NB4 (cell line): ENCODE measurements at regions not wholly inside any gene's neighbourhood (a gene's known extent, or its start where the extent isn't known, plus 50 kb on each side); places are given as distances from the start of the nearest gene placed in this dataset.

Experiments used
- DNase-seq: peaks from one replicate; pipeline ENCODE4 v3.0.0; 2010; ENCODE audit warnings: low read depth
- H3K4me3 ChIP-seq: one replicate; pipeline ENCODE4 v1.5.1; 2011; ENCODE audit warnings: mild to moderate bottlenecking, low read depth, low read length, moderate library complexity
- MAX ChIP-seq: IDR thresholded peaks from 2 replicates; pipeline ENCODE4 v1.6.1; 2011; ENCODE audit warnings: low read depth, low read length
- MYC ChIP-seq: IDR thresholded peaks from 2 replicates; pipeline ENCODE4 v1.6.1; 2011; ENCODE audit warnings: low read depth, low read length
- POLR2A ChIP-seq: IDR thresholded peaks from 2 replicates; pipeline ENCODE4 v1.6.1; 2011; ENCODE audit warnings: mild to moderate bottlenecking; ENCODE audit not compliant: insufficient read length; ENCODE audit errors: extremely low read depth
- TF ChIP-seq, protein P1 (sequence below): IDR thresholded peaks from one replicate; pipeline ENCODE4 v1.5.1; 2012; ENCODE audit warnings: low read depth, low read length

GRCh38 chr11:128058580-128059208 is 528.7 kb downstream of the ETS1 start:
- TF ChIP-seq MYC = no peak
- TF ChIP-seq, protein P1, sequence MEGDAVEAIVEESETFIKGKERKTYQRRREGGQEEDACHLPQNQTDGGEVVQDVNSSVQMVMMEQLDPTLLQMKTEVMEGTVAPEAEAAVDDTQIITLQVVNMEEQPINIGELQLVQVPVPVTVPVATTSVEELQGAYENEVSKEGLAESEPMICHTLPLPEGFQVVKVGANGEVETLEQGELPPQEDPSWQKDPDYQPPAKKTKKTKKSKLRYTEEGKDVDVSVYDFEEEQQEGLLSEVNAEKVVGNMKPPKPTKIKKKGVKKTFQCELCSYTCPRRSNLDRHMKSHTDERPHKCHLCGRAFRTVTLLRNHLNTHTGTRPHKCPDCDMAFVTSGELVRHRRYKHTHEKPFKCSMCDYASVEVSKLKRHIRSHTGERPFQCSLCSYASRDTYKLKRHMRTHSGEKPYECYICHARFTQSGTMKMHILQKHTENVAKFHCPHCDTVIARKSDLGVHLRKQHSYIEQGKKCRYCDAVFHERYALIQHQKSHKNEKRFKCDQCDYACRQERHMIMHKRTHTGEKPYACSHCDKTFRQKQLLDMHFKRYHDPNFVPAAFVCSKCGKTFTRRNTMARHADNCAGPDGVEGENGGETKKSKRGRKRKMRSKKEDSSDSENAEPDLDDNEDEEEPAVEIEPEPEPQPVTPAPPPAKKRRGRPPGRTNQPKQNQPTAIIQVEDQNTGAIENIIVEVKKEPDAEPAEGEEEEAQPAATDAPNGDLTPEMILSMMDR = no peak
- H3K4me3 ChIP-seq = no peak overlapping the region
- no peak for DNase-seq

DNA sequence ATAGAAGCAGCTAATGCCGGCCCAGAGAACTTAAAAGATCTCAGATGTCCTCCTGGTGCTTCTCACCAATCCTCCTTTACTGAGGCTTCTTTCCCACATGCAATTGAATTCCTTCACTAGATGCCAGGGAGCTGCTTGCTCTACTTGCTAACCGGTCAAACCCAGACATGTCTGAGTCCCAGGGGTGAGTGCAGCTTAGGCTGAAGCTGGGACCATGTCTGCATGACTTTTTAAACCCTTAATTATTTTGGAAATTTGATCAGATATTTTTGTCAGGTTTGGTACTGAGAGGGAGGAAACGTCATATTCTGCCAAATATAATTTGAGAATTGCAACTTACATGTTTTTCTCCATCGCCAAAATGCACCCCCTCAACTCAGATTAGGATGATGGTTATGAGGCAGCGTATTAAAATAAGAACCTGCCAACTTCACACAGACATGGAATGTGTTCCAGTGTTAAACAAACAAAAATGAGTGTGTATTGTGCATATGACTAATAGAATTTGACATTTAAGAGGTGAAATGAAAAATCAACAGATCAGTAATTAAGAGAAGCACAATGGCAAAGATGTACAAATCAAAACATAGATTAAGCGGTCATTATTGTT is 529.5 kb downstream of the ETS1 start:
- DNase-seq = no peak
- no peak overlapping the region for H3K4me3 ChIP-seq
- TF ChIP-seq POLR2A (no peak), MYC (no peak), MAX (no peak)
- TF ChIP-seq, protein P1 = no peak

DNA sequence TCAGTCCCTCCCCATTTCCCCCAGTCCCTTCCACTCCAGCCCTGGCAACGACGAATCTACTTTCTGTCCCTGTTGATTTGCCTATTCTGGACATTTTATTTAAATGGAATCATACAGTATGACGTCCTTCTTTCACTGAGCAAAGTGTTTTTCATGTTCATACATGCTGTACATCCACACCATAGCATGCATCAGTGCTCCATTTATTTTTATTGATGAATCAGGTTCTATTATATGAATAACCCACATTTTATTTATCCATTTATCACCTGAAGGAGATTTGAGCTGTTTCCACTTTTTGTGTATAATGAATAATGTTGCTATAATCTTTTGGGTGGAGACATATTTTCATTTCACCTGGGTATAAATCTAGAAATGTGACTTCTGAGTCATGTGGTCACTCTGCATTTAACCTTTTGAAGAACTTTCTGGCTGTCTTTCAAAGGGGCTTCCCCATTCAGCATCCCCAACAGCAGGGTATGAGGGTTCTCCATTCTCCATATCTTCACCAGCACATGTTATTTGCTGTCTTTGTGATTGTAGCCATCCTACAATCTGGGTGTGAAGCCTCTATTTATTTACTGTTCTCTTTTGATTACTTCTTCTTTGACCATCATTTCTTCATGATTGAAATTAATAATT is 531.7 kb downstream of the ETS1 start:
- H3K4me3 ChIP-seq = no peak overlapping the region
- no peak for DNase-seq
- TF ChIP-seq, protein P1 = no peak
- TF ChIP-seq POLR2A = no peak
- TF ChIP-seq MYC = no peak
- TF ChIP-seq MAX = no peak

DNA sequence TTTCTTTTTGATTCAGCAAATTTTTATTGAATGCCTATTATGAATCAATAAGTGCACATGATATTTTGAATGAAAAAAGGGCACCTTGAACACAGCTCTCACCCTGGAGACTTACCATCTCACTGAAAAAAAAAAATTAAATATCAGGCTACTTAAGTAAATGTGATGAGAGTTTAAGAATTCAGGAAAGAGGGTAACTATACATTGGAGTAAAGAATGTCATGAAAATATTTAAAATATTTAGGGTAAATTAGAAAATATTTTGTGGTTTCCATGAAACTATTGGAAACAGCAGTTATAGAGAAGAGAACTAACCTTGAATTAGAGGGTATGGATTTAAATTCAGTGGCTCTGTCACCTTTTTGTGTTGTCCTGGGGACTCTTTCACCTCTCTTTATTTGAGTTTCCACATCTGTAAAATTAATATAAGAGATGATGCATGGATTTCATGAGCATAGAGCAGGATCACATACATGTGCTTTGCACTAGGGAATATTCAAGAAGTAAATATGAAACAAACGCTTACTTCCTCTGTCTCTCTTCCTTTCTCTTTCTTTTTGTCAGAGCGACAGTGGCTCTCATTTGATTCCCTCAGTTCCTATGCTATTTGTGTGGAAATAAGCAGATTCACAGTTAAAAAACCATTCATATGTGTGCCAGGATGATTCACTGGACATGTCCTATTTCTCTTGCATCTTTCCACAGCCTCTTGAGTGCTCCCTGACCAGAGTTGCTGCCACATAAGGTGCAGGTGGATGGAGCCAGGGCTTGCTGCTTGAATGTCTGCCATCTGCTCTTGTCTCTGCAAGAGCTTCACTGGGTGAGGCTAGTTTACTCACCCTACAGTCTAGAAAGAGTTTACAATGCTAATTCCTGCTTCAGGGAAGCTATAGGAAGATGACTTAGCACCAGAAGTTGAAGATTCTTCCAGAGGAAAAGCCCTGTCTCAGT is 533.1 kb downstream of the ETS1 start:
- DNase-seq = no peak
- TF ChIP-seq MYC (no peak), MAX (no peak), POLR2A (no peak)
- TF ChIP-seq, protein P1 = no peak
- H3K4me3 ChIP-seq = no peak overlapping the region

GRCh38 chr11:128052912-128053641 is 534.3 kb downstream of the ETS1 start:
- no peak overlapping the region for H3K4me3 ChIP-seq
- TF ChIP-seq MYC = no peak
- no peak for TF ChIP-seq MAX
- TF ChIP-seq, protein P1 = no peak
- no peak for TF ChIP-seq POLR2A
- DNase-seq = peak; percentile 42
